ENCODE measurements at regions not wholly inside any gene's neighbourhood (a gene's known extent, or its start where the extent isn't known, plus 50 kb on each side); places are given as distances from the start of the nearest gene placed in this dataset.

GRCh38 chr2:75798569-75798968 is 87.9 kb upstream of the GCFC2 start:
- no peaks in the 10 kb centered on the region for H3K27me3 ChIP-seq (ENCODE audit: control insufficient read depth, low read length)
- no peak for TF ChIP-seq CTCF (IDR thresholded peaks at IDR 0.05; ENCODE audit: low read depth, low read length, poor library complexity, severe bottlenecking)
- no peak for TF ChIP-seq EZH2phosphoT487 (IDR thresholded peaks at IDR 0.05; ENCODE audit: borderline replicate concordance, low read length)
- no peak overlapping the region for H3K4me2 ChIP-seq (ENCODE audit: low read length)
- no peaks in the 10 kb centered on the region for H3F3A ChIP-seq (ENCODE audit: control insufficient read depth, insufficient read depth)
- no peaks in the 10 kb centered on the region for H3K9me3 ChIP-seq (ENCODE audit: control insufficient read depth, insufficient read depth, low read length)
- H3K4me3 ChIP-seq (ENCODE audit: low read length) = no peak overlapping the region
- no peaks in the 10 kb centered on the region for H3K9me2 ChIP-seq (replicated peaks; ENCODE audit: control insufficient read depth, low read length)
- H3K4me1 ChIP-seq (ENCODE audit: control insufficient read depth, low read length) = no peaks in the 10 kb centered on the region
- H3K79me2 ChIP-seq (ENCODE audit: control insufficient read depth, low read length) = no peaks in the 10 kb centered on the region
- H3K36me3 ChIP-seq (ENCODE audit: control insufficient read depth, low read length) = no peaks in the 10 kb centered on the region
- H3K27ac ChIP-seq (ENCODE audit: low read depth, low read length) = no peak overlapping the region
- no peaks in the 10 kb centered on the region for H4K20me1 ChIP-seq (ENCODE audit: control insufficient read depth, insufficient read depth, low read depth, low read length)

GRCh38 chr2:75792996-75793395 is 82.3 kb upstream of the GCFC2 start:
- Histone ChIP-seq H3K79me2 (ENCODE audit: control insufficient read depth, low read length) (no peaks in the 10 kb centered on the region), H3K27ac (ENCODE audit: low read depth, low read length) (no peak overlapping the region), H3K9me3 (ENCODE audit: control insufficient read depth, insufficient read depth, low read length) (no peaks in the 10 kb centered on the region), H3K4me2 (ENCODE audit: low read length) (no peak overlapping the region), H3K4me1 (ENCODE audit: control insufficient read depth, low read length) (no peaks in the 10 kb centered on the region), H3K27me3 (ENCODE audit: control insufficient read depth, low read length) (no peaks in the 10 kb centered on the region; the same call in 1 of the 2 replicates), H3K36me3 (ENCODE audit: control insufficient read depth, low read length) (no peaks in the 10 kb centered on the region), H3F3A (ENCODE audit: control insufficient read depth, insufficient read depth) (no peaks in the 10 kb centered on the region), H4K20me1 (ENCODE audit: control insufficient read depth, insufficient read depth, low read depth, low read length) (no peaks in the 10 kb centered on the region), H3K4me3 (ENCODE audit: low read length) (no peak overlapping the region), H3K9me2 (replicated peaks; ENCODE audit: control insufficient read depth, low read length) (no peaks in the 10 kb centered on the region)
- TF ChIP-seq CTCF (IDR thresholded peaks at IDR 0.05; ENCODE audit: low read depth, low read length, poor library complexity, severe bottlenecking) = no peak
- TF ChIP-seq EZH2phosphoT487 (IDR thresholded peaks at IDR 0.05; ENCODE audit: borderline replicate concordance, low read length) = no peak

DNA sequence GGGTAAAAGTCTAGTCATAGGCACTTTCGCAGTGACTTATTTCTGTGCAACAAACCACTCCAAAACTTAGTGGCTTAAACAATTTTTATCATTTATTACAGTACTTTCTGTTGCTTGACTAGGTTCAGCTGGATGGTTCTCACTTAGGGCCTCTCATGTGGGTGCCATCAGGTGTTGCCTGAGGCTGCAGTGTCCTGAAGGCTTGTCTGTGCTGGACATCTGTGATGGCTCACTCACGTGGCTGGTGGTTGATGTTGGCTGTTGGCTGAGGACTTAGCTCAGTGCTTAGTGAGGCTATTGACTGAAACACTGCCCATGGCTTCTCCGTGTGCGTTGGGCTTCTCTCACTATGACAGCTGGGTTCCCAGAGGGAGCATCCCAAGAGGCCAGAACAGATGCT is 81.4 kb upstream of the GCFC2 start:
- H3K9me3 ChIP-seq (ENCODE audit: control insufficient read depth, insufficient read depth, low read length) = no peaks in the 10 kb centered on the region
- no peaks in the 10 kb centered on the region; the same call in 1 of the 2 replicates for H3K27me3 ChIP-seq (ENCODE audit: control insufficient read depth, low read length)
- no peaks in the 10 kb centered on the region for H4K20me1 ChIP-seq (ENCODE audit: control insufficient read depth, insufficient read depth, low read depth, low read length)
- H3K79me2 ChIP-seq (ENCODE audit: control insufficient read depth, low read length) = no peaks in the 10 kb centered on the region
- no peaks in the 10 kb centered on the region for H3F3A ChIP-seq (ENCODE audit: control insufficient read depth, insufficient read depth)
- TF ChIP-seq CTCF (IDR thresholded peaks at IDR 0.05; ENCODE audit: low read depth, low read length, poor library complexity, severe bottlenecking) (no peak), EZH2phosphoT487 (IDR thresholded peaks at IDR 0.05; ENCODE audit: borderline replicate concordance, low read length) (no peak)
- no peaks in the 10 kb centered on the region for H3K9me2 ChIP-seq (replicated peaks; ENCODE audit: control insufficient read depth, low read length)
- no peaks in the 10 kb centered on the region for H3K4me1 ChIP-seq (ENCODE audit: control insufficient read depth, low read length)
- no peak overlapping the region for H3K4me3 ChIP-seq (ENCODE audit: low read length)
- H3K36me3 ChIP-seq (ENCODE audit: control insufficient read depth, low read length) = no peaks in the 10 kb centered on the region
- no peak overlapping the region for H3K27ac ChIP-seq (ENCODE audit: low read depth, low read length)
- no peak overlapping the region for H3K4me2 ChIP-seq (ENCODE audit: low read length)
